HG03571 (cell line): ENCODE measurements at regions not wholly inside any gene's neighbourhood (a gene's known extent, or its start where the extent isn't known, plus 50 kb on each side); places are given as distances from the start of the nearest gene placed in this dataset.

Experiments
- ATAC-seq: cut with Tn5 transposase; IDR thresholded peaks from one replicate; pipeline ENCODE4 v1.9.1; 2021; ENCODE audit not compliant: unreplicated experiment

- no peak for ATAC-seq
These were observed 472.6 kb downstream of the ENC1 start for GRCh38 chr5:74167930-74168315.

DNA sequence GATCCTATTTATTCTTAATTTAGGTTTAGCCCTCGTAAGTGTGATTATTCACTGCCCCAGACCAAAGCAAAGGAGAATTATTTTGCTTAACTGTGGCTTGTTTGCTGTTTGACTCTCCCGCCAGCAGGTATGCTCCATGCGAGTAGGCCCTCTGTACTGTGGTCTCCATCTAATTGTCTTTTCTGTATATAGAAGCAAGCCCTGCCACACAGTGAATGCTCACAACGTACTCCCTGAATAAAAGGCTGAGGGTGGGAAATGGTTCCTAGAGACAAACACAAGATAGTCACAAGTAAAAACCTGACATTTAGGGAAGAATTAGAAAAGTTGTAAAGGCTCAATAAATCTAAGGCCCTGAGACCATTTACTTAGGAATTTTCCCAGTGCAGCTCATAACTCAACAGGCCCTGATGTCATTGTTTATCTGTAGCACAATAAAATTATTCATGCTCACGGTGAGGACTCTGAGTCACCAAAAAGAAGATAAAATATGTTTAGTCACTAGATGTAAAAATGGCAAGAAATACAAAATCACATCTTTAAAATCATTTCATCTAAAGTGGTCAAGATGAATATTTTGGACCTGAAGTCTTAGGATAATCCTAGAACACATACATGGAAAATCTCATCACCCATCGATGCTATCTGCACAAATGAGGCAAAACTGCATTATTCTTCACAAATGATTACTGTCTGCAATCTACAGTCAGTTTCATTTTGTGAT is 473.2 kb downstream of the ENC1 start:
- no peak for ATAC-seq

DNA sequence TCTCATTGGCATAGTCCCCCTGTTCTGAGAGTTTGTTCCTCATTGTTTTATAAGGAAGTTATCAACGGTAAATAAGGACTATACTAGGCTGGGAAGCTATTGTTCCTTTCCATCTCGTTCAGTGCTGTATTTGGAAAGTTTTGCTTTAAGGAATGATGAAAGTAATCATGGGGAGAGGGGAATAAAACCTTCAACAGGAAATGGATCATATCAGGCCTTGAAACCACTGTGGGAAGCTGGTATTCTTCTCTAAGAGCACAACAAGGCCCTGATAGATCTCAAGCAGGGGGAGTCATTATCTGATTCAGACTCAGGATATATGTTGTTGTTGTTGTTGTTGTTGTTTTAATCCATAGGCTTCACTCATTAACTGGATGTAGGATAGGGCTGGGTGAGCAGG is 474.5 kb downstream of the ENC1 start:
- ATAC-seq = no peak

DNA sequence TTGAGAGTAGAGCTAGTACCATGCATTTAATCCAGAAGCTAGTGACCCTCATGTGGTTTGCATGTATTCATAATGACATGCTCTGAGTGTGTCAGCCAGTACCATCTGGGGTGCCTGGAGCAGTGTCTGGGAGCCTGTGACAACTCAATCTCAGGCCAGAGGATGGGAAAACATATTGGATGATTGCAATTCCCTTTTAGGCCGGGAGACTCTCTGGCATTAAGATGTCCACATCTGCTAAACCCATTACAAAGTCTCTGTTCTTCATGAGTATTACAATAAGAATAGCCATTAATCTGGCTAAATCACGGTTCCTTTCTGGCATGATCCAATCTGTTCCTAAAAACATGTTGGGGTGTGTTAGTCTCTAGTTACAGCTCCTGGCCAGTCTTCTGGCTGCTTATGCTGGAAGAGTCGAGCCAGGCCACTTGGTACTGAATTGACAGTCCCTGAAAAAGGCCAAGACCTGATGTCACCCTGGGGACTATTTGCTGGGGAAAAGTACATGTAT is 475.7 kb downstream of the ENC1 start:
- ATAC-seq = no peak

DNA sequence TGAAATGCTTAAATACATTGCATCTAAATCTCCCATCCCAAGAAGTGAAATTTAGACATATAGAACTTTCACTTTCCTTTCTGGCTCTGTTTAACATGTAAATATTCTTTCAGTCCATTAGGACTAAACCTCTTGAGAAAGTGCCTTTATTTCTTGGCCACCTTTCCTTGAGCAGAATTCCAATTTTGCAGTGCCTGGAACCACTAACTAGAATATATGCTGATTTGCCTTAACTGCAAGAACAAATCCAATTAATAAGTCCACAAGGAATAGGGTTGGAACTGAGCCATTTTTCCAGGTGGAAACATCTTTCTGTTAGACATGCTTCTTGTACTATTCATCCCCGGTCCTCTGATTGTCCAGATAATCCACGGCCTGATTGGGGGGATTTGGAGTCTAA is 478.0 kb downstream of the ENC1 start:
- no peak for ATAC-seq

DNA sequence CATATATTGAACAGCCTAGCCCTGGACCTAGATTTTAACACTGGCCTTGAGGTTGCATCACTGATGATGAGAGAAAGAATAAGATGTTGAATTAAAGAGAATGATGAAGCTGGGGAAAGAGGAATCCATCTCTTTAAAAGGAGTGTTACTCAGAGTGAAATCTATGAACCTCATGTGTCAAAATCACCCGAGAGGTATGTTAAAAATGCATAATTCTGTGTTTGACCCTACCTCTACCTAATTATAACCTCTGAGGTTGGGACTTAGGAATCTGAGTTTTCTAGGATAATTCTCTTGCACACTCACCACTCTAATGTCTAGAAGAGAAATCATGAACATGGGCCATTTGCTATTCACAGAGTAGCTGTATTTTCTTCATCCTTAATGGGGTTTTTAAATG is 479.4 kb downstream of the ENC1 start:
- ATAC-seq = no peak

GRCh38 chr5:74156728-74157383 is 483.7 kb downstream of the ENC1 start:
- no peak for ATAC-seq

GRCh38 chr5:74155501-74155900 is 485.0 kb downstream of the ENC1 start:
- no peak for ATAC-seq

GRCh38 chr5:74154526-74154925 is 486.0 kb downstream of the ENC1 start:
- ATAC-seq = no peak

- no peak for ATAC-seq
These were observed 487.2 kb downstream of the ENC1 start for GRCh38 chr5:74153255-74153790.

DNA sequence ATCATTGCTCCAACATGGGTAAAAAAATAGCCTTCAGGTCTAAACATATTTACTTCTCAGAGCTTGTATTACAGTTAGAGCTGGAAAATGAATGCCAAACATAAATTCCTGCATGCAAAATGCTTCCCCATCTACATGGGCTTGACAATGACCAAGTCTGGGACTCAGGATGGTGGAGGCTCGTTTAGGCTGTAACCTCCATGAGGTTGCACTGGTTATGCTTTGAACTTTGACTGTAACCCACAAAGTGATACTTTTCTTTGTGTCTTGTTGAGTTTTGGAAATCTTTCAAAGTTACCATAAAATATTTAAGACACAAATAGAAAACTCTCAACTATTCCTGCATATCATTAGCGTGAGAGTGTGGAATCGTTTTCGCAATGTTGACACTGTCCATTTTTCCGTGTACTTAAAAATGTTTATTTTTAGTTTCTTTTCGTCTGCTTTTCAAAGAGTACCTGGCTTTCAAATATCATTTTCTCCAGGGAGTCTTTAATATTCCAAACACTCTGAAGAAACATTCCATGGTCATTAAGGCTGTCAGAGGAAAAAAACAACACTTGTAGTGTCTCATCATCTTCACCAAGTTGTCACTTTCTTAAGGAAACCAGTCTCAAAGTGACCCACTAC is 487.8 kb downstream of the ENC1 start:
- no peak for ATAC-seq

DNA sequence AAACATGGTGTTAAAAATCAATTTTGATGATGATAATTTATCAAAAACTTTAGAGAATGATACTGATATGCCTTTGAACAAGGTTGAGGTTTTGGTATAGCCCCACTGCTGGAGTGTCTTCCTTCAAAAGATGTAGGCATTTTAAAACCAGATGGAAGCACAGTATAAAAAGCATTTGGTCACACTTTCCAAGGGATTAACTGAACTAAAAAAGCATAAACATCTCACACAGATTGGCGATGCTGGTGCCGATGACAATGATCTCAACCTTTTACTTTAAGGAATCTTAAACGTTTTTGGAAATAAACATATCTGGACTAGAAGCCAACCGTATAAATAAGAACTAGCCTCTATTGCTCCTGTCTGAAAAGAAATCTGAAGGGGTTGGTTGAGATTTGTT is 488.4 kb downstream of the ENC1 start:
- ATAC-seq = no peak

DNA sequence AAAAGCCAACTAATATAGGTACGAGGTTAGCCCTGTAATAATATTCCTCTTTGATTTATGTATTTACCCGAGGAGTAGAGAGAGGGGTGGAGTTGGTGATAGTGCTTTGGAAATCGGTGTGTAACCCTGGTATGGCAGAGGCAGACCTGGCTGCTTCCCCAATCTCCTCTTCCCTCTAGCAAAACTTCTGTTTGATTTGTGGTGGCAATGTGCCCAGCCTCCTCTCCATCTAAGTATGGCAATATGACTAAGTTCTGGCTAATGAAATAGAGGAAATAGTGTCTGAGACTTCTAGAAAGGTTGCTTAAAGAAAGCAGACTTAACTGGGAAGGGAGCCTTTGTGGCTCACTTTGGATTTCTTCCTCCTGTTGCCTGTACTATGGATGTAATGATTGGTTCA is 491.1 kb downstream of the ENC1 start:
- no peak for ATAC-seq

GRCh38 chr5:74148321-74148720 is 492.2 kb downstream of the ENC1 start:
- ATAC-seq = no peak

- no peak for ATAC-seq
These were observed 493.7 kb downstream of the ENC1 start for GRCh38 chr5:74146796-74147195.

- no peak for ATAC-seq
These were observed 494.6 kb downstream of the ENC1 start for GRCh38 chr5:74145951-74146350.

DNA sequence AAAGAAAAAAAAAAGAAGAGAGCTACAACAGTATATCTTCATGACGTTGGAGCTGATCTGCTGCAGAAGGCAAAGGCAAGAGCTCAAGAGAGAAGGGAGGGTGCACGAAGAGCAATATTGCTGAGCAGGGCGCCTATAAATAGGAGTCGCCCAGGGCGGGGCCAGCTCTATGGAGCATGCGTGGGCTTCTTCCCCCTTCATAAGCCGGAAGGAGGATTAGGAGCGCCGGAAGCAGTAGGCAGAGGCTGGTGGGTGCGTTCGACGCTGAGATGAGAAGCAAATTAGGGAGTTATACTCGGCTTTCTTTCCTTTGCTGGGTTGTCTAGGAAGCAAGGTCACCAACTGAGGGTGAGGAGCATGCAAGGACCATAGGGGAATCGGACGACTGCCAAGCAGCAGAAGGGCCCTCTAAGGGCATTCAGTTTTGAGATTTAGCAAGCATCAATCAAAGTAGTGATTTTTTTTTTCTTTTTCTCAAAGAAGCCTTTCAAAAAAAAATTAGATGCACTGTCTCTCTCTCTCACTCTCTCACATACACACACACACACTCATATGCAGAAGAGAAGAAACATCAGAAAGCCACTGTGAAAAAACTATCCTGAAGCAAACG is 496.7 kb downstream of the ENC1 start:
- no peak for ATAC-seq

DNA sequence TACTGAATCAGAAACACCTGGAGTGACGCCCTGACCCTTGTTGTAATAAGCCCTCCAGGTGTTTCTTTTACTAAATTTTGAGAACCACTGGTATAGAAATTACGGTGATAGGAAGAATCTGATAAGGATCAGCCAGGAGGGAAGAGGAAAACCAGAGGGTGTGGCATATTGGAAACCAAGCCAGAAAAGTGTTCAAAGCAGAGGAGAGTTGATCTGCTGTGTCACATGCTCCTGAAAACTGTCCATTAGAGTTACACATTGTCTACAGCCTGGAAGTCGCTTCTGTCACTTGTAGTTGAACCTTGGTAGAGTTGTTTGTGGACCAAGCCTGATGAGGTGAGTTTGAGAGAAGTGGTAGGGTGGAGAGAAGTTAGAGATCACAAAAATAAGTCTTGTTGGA is 497.4 kb downstream of the ENC1 start:
- no peak for ATAC-seq

DNA sequence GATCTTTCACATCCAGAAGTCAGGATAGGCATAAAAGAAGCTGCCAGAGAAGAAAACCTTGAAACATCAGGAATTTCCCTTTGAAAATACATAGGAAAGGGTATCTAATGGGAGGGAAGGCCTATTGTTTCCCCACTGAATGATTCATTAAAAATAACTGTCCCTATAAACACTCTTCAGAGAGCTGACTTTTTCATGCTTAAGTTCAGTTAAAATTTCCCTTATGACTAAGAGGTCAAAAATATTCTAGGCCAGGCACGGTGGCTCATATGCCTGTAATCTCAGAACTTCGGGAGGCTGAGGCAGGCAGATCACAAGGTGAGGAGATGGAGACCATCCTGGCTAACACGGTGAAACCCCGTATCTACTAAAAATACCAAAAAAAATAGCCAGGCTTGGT is 499.5 kb downstream of the ENC1 start:
- ATAC-seq = no peak

DNA sequence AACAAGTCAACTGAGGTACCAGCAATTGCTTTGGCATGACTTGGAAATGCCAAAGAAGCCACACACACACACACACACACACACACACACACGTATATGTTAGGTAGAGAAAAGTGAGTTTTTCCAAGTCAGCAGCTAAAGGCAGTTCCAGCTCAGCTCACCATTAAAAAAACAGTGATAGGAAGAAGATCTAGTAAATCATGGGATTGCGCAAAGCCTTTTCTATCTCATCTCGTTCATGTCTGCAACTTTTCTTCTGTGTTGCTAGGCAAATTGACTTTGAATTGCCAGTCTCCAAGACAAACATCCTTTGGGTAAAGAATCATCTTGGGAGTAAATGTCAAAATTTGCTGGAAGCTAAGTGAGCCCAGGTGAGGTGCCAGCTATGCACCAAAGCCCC is 500.1 kb downstream of the ENC1 start:
- ATAC-seq = no peak

DNA sequence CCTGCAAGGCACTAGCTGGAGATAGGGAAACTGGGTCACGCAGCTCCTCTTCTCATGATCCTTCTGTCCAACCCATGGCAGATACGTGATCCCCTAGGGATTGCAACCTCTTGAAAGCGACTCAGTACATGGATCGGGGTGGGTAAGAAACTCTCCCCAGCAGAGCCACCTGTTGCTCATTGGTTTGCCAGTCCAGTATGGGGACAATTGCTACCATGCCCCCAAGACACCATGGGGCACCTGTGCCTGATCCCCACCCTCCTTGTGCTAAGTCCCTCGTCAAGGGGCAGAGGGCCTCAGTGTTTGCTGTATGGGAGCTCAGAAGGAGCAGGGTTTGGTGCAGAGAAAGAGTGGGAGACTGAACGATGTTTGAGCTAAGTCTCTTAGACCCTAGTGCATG is 500.9 kb downstream of the ENC1 start:
- ATAC-seq = no peak

- no peak for ATAC-seq
These were observed 501.8 kb downstream of the ENC1 start for GRCh38 chr5:74138721-74139120.
